NCI-H1436 (cell line): ENCODE measurements at regions not wholly inside any gene's neighbourhood (a gene's known extent, or its start where the extent isn't known, plus 50 kb on each side); places are given as distances from the start of the nearest gene placed in this dataset.

Source experiments
- DNase-seq: peaks from one replicate; lab custom pipeline; 2025; lab: John Stamatoyannopoulos, UW

DNA sequence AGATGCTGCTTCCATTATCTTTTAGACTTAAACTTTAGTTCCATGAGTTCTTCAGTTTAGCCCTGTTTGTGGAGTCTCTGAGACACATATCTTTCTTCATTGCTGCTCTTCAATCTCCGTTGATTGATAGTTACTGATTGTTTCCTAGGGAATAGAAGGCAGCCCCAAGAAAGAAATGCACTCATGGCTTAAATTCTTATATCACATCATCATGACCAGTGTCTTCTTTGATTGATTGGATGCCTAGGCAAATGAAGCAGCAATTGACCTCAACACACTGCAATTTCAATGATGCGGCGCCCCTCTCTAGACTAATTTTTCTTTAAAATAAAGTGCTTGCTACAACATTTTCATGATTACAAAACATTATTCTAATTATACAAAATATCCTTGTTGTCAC is 576.5 kb upstream of the VSTM2A start:
- DNase-seq, result no peak

DNA sequence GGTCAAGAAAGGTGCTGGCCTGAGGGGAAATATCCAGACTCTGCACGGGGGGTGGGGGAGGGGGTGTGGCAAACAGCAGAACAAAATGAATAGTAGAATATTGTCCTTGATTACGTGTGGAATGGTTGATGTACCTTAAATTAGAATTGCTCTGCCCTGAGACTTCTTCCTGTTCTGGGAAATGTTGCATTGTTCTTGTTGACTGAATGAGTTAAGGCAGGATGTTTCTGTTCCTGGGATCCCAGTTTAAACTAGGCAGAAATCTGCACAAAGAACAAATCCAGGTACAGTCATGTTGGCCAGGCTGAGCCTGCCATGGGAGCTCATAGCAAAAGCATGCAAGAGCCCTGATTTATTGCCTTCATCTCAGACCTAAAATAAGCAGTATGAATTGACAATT is 558.7 kb upstream of the VSTM2A start:
- DNase-seq, result no peak

DNA sequence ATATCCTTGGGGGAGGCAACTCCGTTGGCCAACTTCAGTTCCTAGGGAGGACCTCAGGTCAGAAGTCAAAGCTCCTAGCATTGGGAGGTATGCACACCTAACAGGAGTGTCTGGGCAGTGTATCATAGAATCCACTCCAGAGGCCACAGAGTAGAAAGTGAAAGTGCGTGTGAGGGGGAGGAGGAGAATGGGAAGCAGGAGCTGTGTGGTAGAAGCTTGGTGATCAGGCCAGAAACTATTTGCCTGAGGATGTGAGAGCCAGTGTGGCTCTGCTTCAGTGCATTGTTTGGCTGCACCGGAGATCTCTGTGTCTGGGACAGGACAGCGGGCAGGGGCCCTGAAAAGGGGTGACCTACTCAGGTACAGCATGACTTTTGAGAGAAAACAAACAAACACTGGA is 557.4 kb upstream of the VSTM2A start:
- DNase-seq, result no peak

DNA sequence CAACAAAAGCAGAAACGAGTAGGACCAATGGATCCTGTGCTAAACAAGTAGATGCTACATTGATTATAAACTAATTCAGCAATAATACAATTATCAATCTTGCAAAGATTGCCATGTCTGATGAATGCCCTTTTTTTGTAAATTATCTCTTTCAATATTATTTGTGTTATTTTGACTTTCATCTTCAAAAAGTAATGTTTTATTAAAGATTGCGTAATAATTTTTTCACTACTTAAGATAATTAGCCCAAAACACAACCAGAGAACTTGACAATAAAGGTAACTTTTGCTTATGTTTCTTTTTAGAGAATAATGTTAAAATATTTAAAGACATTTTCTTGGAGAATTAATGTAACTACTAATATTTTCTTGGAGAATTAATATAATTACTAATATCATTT is 553.8 kb upstream of the VSTM2A start:
- no peak for DNase-seq

DNA sequence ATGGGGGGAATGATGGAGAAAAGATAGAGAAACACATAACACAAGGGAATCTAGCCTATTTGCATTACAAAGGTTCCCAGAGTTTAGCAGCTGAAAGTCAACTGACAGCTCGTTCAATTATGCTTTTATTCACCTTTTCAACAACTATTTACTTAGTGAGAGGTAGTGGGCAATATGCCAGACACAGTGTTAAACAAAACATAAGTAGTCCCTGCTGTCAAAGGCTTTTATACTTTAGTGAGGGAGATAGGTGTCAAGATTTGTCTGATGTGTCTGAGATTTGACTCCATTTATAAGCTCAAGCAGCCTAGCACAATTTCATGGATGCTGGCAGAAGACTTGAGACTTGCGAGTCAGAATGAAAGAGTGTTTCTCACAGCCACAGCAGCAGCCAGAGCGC is 549.0 kb upstream of the VSTM2A start:
- peak; percentile 18 for DNase-seq

DNA sequence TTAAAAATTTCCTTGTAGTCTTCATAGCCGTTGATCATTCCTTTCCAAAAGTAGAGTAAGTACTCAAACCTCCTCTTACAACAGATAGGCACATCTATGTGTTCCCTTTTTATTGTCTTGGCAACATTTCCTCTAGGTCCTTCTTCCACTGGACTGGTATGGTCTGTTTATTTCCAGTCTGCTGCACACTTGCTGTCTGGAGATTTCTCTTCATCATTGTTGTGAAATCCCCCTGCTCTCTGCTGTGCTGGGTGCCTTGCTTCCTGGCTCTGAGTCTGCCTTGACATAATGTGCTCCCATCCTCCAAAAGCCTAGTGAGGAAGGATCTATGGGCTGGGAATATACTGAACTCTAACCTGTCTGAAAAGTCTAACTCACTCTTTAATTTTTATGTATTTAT is 545.3 kb upstream of the VSTM2A start:
- no peak for DNase-seq

DNA sequence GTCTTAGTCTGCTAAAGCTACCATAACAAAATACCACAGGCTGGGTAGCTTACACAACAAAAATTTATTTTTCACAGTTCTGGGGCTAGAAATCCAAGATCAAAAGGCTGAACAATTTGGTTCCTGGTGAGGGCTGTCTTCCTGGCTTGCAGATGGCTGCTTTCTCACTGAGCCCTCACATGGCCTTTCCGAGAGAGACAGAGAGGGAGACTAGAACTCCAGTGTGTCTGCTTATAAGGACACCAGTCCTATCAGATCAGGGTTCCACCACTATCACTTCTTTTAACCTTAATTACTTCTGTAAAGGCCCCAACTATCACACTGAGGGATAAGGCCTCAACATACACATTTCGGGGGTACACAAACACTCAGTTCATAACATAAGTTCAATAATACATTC is 527.4 kb upstream of the VSTM2A start:
- DNase-seq, result no peak

DNA sequence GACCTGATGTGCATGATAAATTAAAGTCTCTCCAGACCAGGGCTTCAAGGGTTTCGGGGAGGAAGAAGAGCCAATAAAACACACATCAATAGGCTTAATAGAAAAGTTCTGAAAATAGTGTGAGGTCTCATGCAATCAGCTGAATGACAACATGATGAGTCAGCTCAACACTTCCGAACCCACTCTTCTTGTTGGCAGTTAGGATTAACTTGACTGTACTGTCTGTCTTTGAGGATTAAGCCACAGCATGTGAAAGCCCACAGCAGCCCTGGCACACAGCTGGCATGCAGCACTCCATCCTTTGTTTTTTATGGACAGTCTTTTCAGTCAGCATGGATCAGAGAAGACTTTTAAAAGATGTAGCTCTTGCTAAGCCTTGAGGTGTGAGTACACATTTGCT is 526.9 kb upstream of the VSTM2A start:
- no peak for DNase-seq

DNA sequence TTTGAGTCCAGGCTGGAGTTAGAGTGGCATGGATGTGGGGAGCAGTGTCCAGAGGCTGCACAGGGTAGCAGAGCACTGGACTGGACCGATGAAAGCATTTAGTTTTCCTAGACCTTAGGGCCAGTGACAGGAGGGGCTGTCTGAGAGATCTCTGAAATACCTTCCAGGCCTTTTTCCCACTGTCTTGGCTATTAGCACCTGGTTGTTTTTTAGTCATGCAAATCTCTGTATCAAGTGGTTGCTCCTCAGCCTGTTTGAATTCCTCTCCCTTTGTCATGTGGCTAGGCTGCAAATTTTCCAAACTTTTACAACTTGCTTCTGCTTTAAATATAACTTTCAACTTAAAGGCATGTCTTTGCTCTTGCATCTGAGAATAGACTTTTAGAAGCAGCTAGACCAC is 504.3 kb upstream of the VSTM2A start:
- no peak for DNase-seq

DNA sequence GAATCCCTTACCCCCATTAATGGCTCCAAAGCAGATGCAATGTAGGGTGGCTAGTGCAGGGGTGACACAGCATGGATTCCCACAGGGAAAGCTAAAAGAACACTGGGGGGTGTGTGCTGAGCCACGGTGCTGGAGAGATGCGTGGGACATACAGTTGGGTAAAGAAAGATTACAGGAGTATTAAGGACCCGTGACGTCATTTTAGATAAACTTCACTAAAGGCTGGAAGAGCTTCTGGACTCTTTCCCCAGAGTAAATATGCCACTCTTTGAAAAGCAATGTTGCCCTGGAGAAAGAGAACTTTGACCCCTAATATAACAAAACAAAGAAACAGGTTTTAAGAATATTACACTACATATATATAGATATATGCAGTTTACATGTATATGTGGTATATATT is 481.5 kb upstream of the VSTM2A start:
- DNase-seq, result no peak

DNA sequence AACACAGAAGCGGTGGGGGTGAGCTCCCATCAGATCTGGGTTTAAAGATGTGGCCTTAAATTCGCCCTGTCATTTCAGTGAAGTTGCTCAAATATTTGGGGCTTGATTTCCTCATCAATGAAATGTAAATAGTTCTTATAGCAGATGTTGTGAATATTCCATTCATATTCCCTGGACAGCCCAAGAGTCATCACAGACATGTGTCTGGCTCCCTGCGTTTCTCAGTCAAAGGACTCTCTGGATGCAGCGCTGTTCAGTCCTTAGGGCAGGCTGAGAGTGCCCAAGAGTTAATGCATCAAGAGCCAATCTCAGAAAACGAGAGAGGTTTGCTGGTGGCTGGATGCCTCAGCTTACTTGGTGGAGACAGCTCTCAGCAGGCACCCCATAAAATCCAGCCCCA is 475.5 kb upstream of the VSTM2A start:
- DNase-seq, result no peak

DNA sequence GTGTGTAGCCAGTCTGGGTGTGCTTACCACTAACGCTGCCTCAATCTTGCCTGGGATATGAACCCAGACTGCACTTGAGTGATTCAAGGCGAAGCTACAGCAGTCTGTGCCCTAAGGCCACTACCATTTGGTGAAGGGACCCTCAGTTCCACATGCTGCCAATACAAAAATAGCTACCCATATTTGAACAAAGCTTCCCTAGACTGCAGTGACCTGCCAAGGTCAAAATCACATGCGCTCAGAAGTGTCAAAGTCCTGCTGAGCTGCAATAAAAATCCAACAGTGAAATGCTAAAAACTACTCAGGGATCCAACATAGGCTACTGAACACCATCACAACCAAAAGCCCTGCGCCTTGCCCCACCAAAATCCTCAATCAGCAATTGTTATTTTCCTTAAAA is 472.3 kb upstream of the VSTM2A start:
- DNase-seq, result no peak

DNA sequence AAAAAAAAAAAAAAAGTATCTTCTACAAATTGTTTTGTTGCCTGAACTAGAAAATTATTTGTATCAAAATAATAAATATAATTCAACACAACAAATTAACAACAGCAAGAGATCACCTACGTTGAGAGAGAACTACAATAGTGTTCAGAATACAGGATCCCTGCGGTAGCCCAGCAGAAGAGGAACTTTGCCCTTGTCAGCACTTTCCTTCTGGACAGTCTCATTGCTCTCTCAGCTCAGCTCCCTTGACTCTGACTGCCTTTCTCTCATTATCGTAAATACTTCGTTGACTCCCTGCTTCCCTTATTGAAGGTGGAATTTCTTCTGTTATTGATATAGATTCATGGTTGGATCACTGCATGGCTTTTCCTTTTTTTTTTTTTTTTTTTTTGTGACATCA is 469.5 kb upstream of the VSTM2A start:
- no peak for DNase-seq

DNA sequence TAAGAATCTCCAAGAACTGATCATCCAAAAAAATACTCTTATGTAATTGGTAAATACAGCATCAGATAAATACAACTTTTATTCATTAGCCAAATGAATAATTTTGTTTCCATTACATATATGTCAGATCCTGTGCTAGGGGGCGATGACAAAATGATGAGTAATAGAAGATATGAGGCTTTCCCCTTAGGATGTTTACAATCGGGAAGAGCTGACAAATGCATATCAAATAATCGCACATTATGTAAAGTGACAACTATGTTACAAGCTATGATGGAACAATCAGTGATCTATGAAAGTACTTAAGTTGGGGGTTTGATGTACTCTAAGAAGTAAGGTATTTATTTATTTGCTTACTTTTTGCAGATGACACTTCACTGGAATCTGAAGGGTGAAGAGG is 465.6 kb upstream of the VSTM2A start:
- no peak for DNase-seq

DNA sequence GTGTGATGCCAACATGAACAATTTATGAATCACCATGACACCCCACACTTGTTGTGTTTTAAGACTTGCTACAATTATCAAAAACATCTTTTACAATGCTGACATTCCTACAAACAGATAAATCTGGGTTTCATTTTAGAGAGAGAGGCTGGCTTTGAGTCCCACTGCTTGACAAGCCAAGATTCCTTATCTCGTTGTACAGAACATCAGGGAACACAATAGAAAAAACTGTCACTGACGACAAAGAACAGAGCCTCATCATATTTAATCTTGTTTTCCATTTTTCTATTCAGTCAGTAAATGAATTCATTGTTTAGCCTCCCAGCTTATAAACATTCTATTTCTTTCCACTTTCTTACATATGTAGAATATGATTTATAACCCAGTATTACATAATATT is 461.6 kb upstream of the VSTM2A start:
- DNase-seq, result no peak

DNA sequence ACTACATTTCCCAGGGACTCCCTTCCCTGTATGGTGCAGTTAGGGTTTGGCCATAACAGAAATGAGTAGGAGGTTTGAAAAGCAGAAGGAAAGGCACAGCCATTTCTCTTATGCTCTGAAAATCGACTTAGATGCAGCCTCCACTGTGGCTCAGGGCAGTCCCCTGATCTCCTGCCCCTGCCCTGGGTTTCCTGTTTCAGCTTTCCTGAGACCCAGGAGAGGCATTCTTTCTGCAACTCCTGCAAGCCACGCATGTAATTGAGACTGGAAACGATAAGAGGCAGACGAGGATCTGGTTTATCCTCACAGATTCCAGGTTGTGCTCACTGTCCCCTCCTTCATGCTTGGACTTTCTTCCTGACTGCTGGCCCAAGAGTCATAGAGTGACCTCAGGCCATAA is 461.2 kb upstream of the VSTM2A start:
- no peak for DNase-seq

DNA sequence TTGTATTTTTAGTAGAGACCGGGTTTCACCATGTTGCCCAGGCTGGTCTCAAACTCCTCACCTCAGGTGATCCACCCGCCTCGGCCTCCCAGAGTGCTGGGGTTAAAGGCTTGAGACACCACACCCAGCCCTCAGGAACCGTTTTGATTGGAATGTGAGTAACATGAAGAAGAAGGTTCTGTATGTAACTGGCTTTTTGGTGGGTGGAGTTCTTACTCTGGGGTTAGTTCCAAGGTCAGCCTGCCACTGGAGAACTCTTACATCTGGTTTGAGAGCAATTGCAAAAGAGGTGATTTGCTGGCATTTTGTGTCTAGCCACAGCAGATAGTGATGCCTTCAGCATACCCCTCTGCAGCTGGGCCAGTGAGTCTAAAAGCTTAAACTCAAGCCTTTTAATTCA is 457.8 kb upstream of the VSTM2A start:
- no peak for DNase-seq

DNA sequence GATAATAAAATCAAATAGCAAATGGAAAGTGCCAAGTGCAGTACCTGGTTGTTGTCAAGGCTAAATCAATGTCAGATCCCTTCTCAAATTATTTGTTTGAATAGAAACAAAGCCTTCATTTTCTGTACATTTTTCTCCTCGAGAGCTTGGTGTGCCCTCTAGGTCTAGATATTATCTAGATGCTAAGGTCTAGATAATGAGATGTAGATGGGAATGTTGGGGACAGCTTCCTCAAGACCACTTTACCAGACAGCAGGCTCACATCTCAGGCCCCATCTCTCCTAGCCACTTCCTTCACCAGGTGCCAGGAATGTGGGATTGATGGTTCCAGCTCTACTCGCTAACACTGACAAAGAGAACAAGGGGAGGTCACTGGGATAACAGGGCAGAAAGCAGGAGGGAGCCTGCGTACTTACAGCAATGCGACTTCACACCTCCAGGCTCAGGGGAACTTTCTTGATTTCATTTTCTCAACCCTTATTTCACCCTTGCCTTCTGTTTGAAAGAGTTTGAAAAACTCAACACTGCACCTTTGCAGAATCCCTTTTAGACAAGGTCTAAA is 451.4 kb upstream of the VSTM2A start:
- DNase-seq, result no peak

DNA sequence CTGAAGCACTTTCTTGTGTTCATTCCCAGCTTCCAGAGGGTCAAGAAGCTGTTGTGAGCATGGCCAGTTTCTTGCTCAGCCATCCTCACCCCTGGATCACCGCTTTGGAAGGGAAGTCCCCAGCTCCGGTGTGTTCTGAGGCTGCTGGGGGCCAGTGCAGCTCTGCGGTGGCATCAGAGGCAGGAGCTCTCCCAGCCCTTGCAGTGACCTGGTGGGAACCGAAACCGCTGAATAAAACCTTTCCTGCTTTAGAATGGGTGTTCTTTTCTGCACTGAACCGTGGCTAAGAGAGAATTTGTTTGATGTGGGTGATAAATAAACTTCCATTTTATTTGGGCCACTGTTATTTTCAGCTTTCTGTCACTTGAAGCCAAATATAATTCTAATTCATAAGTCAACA is 450.9 kb upstream of the VSTM2A start:
- no peak for DNase-seq

DNA sequence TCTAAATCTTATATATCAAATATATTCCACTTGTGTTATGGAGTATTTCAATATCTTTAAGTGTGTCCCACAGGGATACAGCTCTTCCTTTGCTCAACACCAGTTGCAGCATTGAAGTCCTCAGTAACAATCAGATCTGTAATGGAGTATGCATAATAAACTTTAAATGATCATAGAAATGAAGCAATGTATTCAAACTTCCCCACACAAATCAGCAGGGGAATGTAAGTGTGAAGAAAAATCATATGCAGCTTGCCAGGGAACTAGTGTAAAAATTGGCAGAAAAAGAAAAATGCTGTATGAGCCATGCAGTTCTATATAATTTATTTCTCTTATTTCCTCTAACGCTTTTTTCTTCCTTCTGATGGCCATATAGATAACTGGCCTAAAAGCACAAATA is 444.3 kb upstream of the VSTM2A start:
- DNase-seq, result no peak

DNA sequence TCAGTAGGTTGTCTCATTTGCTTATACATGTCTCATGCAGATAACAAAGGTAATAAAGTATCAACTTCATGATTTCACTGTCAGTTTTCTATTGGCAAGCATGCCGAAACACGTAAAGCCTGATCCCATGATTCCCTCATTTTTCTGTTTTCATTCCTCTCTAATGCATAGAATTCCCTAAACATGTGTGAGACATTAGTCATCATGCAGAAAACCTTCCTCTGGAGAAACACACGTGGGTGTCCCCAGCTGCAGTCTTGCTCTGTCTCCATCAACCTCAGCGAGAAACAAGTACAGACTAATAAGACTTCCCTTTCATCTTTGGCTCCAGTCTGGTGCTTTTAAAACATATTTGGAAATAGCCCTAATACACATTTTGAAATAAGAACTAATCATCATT is 432.7 kb upstream of the VSTM2A start:
- DNase-seq, result no peak

DNA sequence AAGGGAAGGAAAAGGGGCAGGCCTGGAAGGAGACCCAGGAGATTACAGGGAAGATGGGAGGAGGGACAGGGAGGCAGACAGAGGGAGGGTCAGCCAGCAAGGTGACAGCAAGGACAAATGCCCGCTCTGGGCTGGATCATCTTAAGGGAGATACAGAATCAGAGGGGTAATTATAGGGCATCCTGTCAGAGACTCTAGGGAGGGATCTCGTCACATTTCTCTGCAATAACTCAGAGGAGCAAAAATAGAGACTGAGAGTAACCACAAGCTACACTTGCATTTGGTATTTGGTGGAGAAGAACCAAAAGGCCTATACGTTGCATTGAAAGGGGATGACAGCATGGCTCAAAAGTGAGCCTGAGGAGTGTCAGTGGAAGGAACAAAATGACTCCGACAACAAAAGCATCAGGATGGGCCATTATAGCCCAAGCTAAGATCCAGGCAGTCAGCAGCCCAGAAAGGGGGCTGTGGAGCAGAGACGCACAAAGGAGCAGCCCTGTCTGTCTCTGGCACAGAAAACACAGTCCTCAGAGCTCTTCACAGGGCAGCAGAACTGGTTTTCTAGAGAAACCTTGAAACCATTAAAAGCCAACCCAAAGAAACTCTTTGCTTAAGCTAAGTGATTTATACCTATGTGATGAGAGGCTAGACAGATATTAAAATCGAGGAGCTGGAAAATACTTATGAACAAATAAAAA is 430.2 kb upstream of the VSTM2A start:
- no peak for DNase-seq

DNA sequence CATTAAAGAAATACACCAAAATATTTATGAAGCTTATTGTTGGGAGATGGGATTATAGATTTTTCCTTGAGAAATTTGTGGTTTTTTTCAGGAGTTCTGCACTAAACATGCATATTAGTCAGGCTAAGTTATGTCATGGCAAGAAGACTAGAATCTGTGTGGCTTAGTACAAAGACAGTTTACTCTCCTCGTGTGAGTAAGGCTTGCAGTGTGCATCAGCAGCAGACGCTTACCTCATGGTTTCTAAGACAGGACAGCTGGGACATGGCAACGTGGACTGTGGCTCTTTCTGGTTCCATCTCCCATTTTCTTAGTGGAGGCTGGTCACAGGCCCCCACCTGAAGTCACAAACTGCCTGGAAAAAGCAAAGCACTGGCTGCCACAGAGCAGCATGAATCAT is 429.6 kb upstream of the VSTM2A start:
- no peak for DNase-seq

DNA sequence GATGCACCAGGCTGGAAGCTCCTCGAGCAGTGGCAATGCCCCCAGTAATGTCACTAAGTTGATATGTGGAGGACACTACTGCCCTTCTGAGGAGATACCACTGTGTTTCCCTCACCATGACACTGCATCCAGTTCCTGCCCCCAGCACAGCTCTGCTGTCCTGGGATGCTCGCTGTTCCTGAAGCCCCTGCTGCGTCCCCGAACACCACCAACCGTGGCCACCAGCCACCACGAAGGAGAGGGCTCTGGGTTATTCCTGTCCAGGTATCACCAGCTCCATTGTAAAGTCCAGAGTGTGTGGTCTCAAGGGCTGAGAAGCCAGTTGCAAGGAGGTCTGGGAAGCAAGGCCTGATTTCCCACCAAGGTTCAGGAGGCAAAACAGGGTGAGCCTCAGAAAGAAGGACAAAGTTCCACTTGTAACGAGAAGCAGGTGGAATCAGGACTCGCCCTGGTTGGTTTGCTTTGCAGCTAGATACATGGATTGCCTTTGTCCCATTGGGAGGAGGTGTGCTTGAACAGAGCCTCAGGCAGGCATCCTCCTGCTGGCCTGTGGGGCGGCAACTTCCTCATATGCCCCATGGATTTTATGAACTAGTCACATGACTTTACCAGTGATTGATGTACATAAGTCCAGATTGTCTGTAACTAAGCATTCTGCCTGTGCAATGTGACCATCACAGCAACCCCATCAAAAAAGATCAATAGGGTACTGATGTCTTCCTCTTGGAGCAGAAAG is 427.0 kb upstream of the VSTM2A start:
- DNase-seq, result no peak
